ENCODE measurements at regions not wholly inside any gene's neighbourhood (a gene's known extent, or its start where the extent isn't known, plus 50 kb on each side); places are given as distances from the start of the nearest gene placed in this dataset.

DNA sequence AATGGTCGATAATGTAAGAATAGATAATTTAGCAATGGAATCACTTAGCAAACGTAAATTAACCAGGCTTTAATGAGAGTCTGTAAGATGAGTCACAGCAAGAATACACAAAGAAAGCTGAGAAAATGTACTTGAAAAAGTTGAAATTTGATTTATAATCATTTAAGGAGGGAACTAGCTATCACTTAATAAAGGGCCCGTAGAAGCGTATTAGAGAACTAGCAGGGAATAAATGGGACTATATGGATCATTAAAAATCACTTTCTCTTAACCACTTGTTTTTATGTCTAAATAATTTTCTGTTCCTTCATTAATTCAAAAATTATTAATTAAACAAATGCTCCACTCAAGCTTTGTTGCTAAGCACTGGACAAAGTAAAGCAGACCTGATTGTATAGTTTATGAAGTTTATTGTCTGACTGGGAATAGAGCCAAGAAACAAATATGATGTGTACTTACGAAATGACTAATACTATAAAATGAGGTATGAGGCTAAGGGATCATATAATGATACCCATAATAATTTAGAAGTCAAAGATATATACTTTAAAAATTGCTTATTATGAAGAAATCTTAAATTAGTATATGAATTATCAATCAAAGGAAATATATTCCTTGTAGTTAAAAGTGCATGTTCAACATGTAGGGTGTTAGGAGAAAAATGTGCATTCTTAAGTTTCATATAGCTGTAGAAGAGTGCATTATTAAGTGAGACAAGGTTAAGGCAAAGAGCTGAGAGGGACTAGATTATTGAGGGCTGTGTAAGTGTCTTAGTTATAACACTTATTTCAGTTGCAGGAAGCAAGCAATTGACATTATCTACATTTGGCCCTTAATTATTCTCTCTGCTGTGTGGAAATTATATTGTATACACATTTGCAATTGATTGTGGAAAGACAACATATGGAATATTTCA is 196.8 kb downstream of the PRDM9 start:
- Histone ChIP-seq H3K4me2 (ENCODE audit: low read length) (no peak overlapping the region), H3K9ac (ENCODE audit: low read length) (no peak overlapping the region), H3K79me2 (replicated peaks; ENCODE audit: insufficient read depth, low read length) (no peaks in the 10 kb centered on the region), H3K36me3 (ENCODE audit: insufficient read depth, low read length) (no peaks in the 10 kb centered on the region), H3K27ac (ENCODE audit: low read length) (no peak overlapping the region), H3K9me3 (ENCODE audit: low read length) (no peaks in the 10 kb centered on the region), H3F3A (ENCODE audit: insufficient read depth, low read length, poor library complexity, severe bottlenecking) (no peaks in the 10 kb centered on the region), H4K20me1 (ENCODE audit: insufficient read depth) (no peaks in the 10 kb centered on the region), H2AFZ (ENCODE audit: low read depth, low read length) (no peak overlapping the region), H3K9me2 (ENCODE audit: insufficient read depth, low read length) (no peaks in the 10 kb centered on the region), H3K27me3 (ENCODE audit: insufficient read depth, low read depth, low read length) (no peaks in the 10 kb centered on the region), H3K4me3 (ENCODE audit: low read length) (no peak overlapping the region)
- TF ChIP-seq EZH2 (IDR thresholded peaks at IDR 0.05; ENCODE audit: borderline replicate concordance, insufficient read depth, low read length, poor library complexity, severe bottlenecking) (no peak), SMC3 (conservative IDR thresholded peaks at IDR 0.05; ENCODE audit: poor library complexity) (no peak), EP300 (conservative IDR thresholded peaks at IDR 0.05; ENCODE audit: poor library complexity, severe bottlenecking) (no peak), POLR2AphosphoS5 (IDR thresholded peaks at IDR 0.05) (no peak), MXI1 (conservative IDR thresholded peaks at IDR 0.05; ENCODE audit: poor library complexity, severe bottlenecking) (no peak)
- TF ChIP-seq, protein P1, sequence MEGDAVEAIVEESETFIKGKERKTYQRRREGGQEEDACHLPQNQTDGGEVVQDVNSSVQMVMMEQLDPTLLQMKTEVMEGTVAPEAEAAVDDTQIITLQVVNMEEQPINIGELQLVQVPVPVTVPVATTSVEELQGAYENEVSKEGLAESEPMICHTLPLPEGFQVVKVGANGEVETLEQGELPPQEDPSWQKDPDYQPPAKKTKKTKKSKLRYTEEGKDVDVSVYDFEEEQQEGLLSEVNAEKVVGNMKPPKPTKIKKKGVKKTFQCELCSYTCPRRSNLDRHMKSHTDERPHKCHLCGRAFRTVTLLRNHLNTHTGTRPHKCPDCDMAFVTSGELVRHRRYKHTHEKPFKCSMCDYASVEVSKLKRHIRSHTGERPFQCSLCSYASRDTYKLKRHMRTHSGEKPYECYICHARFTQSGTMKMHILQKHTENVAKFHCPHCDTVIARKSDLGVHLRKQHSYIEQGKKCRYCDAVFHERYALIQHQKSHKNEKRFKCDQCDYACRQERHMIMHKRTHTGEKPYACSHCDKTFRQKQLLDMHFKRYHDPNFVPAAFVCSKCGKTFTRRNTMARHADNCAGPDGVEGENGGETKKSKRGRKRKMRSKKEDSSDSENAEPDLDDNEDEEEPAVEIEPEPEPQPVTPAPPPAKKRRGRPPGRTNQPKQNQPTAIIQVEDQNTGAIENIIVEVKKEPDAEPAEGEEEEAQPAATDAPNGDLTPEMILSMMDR (IDR thresholded peaks at IDR 0.05; ENCODE audit: poor library complexity, severe bottlenecking), result no peak
- TF ChIP-seq, protein P2, sequence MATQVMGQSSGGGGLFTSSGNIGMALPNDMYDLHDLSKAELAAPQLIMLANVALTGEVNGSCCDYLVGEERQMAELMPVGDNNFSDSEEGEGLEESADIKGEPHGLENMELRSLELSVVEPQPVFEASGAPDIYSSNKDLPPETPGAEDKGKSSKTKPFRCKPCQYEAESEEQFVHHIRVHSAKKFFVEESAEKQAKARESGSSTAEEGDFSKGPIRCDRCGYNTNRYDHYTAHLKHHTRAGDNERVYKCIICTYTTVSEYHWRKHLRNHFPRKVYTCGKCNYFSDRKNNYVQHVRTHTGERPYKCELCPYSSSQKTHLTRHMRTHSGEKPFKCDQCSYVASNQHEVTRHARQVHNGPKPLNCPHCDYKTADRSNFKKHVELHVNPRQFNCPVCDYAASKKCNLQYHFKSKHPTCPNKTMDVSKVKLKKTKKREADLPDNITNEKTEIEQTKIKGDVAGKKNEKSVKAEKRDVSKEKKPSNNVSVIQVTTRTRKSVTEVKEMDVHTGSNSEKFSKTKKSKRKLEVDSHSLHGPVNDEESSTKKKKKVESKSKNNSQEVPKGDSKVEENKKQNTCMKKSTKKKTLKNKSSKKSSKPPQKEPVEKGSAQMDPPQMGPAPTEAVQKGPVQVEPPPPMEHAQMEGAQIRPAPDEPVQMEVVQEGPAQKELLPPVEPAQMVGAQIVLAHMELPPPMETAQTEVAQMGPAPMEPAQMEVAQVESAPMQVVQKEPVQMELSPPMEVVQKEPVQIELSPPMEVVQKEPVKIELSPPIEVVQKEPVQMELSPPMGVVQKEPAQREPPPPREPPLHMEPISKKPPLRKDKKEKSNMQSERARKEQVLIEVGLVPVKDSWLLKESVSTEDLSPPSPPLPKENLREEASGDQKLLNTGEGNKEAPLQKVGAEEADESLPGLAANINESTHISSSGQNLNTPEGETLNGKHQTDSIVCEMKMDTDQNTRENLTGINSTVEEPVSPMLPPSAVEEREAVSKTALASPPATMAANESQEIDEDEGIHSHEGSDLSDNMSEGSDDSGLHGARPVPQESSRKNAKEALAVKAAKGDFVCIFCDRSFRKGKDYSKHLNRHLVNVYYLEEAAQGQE (IDR thresholded peaks at IDR 0.05; ENCODE audit: borderline replicate concordance), result no peak

DNA sequence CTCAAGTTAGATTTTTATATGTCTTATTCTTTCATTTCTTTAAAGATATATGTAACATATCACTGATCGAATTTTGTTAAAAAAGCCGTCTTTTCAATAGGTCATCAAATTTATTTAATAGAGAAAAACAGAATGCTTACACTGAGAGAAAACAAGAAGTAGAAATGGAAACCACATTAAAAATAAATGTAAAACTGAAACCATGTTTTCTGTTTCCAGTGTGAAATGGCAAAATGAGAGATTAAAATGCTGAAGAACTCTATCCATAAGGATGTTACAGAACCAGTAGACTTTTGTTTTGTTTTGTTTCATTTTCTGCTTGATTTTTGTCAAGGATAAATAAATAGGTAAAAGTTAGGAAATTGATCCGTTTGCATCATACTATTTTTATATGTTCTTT is 210.1 kb downstream of the PRDM9 start:
- TF ChIP-seq POLR2AphosphoS5 (IDR thresholded peaks at IDR 0.05), result no peak
- TF ChIP-seq EZH2 (IDR thresholded peaks at IDR 0.05; ENCODE audit: borderline replicate concordance, insufficient read depth, low read length, poor library complexity, severe bottlenecking), result no peak
- TF ChIP-seq TAF1 (IDR thresholded peaks at IDR 0.05; ENCODE audit: low read depth), result no peak
- TF ChIP-seq SMC3 (conservative IDR thresholded peaks at IDR 0.05; ENCODE audit: poor library complexity), result no peak
- no peak for TF ChIP-seq MXI1 (conservative IDR thresholded peaks at IDR 0.05; ENCODE audit: poor library complexity, severe bottlenecking)
- TF ChIP-seq RAD21 (conservative IDR thresholded peaks at IDR 0.05), result no peak
- no peak for TF ChIP-seq EP300 (conservative IDR thresholded peaks at IDR 0.05; ENCODE audit: poor library complexity, severe bottlenecking)
- TF ChIP-seq, protein P2 (IDR thresholded peaks at IDR 0.05; ENCODE audit: borderline replicate concordance), result no peak
- TF ChIP-seq, protein P1 (IDR thresholded peaks at IDR 0.05; ENCODE audit: poor library complexity, severe bottlenecking), result no peak
- Histone ChIP-seq H3K36me3 (ENCODE audit: insufficient read depth, low read length) (no peaks in the 10 kb centered on the region), H3K27ac (ENCODE audit: low read length) (no peak overlapping the region), H3K4me2 (ENCODE audit: low read length) (no peak overlapping the region), H3K79me2 (replicated peaks; ENCODE audit: insufficient read depth, low read length) (no peaks in the 10 kb centered on the region), H2AFZ (ENCODE audit: low read depth, low read length) (no peak overlapping the region), H3K9me2 (ENCODE audit: insufficient read depth, low read length) (no peaks in the 10 kb centered on the region), H3K9ac (ENCODE audit: low read length) (no peak overlapping the region), H3F3A (ENCODE audit: insufficient read depth, low read length, poor library complexity, severe bottlenecking) (no peaks in the 10 kb centered on the region), H4K20me1 (ENCODE audit: insufficient read depth) (no peaks in the 10 kb centered on the region), H3K4me3 (ENCODE audit: low read length) (no peak overlapping the region), H3K9me3 (ENCODE audit: low read length) (no peaks in the 10 kb centered on the region), H3K27me3 (ENCODE audit: insufficient read depth, low read depth, low read length) (no peaks in the 10 kb centered on the region)
